ENCODE measurements at regions not wholly inside any gene's neighbourhood (a gene's known extent, or its start where the extent isn't known, plus 50 kb on each side); places are given as distances from the start of the nearest gene placed in this dataset.

DNA sequence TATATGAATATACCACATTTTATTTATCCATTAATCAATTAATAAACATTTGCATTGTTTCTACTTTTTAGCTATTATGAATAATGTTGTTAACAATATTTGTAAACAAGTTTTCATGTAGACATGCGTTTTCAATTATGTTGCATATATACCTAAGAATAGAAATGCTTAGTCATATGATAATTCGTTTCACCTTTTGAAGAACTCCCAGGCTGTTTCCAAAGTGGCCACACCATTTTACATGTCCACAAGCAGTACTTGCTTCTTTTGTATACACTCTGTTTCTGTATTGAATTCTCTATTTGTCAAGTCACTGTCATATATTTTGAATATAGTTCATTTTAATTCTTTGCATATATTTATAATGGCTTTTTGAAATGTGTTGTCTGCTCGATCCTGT lies 206.9 kb upstream of the ZBTB20 start (continued):
- TF ChIP-seq, protein P1, sequence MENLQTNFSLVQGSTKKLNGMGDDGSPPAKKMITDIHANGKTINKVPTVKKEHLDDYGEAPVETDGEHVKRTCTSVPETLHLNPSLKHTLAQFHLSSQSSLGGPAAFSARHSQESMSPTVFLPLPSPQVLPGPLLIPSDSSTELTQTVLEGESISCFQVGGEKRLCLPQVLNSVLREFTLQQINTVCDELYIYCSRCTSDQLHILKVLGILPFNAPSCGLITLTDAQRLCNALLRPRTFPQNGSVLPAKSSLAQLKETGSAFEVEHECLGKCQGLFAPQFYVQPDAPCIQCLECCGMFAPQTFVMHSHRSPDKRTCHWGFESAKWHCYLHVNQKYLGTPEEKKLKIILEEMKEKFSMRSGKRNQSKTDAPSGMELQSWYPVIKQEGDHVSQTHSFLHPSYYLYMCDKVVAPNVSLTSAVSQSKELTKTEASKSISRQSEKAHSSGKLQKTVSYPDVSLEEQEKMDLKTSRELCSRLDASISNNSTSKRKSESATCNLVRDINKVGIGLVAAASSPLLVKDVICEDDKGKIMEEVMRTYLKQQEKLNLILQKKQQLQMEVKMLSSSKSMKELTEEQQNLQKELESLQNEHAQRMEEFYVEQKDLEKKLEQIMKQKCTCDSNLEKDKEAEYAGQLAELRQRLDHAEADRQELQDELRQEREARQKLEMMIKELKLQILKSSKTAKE (IDR thresholded peaks at IDR 0.05; ENCODE audit: low read depth, poor library complexity, severe bottlenecking) = no peak
- no peak for TF ChIP-seq YY1 (IDR thresholded peaks at IDR 0.05; ENCODE audit: low read depth, low read length)

DNA sequence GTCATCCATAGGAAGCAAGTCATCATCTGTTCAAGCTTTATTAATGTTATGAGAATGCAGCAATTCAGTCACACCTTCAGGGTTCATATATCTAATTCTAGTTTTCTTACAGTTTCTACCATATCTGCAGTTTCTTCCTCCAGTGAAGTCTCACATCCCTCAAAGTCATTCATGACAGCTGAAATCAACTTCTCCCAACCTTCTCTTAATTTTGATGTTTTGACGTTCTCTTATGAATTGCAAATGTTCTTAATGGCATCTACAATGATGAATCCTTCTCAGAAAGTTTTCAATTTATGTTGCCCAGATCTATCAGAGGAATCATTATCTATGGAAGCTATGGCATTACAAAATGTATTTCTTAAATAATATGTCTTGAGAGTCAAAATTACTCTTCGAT lies 210.4 kb upstream of the ZBTB20 start:
- in situ Hi-C loops (cut with MboI) (no loop called here), intact Hi-C loops (cut with micrococcal nuclease; ENCODE audit: unreplicated experiment) (no loop called here)
- Histone ChIP-seq H3K4me3 (no peak overlapping the region), H3K9me3 (replicated peaks; ENCODE audit: control insufficient read depth, insufficient read depth, low read length) (no peaks in the 10 kb centered on the region), H3K79me2 (ENCODE audit: control insufficient read depth, insufficient read depth, low read length) (no peaks in the 10 kb centered on the region), H2AFZ (ENCODE audit: control insufficient read depth, low read depth, low read length) (no peak overlapping the region), H3K27ac (ENCODE audit: control insufficient read depth, insufficient read depth) (no peak overlapping the region), H3K9ac (ENCODE audit: control insufficient read depth, insufficient read depth, low read length) (no peak overlapping the region), H3K27me3 (replicated peaks in 1 of 2; ENCODE audit: control insufficient read depth in 2 of 2, insufficient read depth in 2 of 2, low read length in 1 of 2) (no peaks in the 10 kb centered on the region), H4K20me1 (ENCODE audit: control insufficient read depth, insufficient read depth) (no peaks in the 10 kb centered on the region), H3K4me2 (ENCODE audit: control insufficient read depth, insufficient read depth) (no peak overlapping the region), H3K36me3 (ENCODE audit: control insufficient read depth in 2 of 2, insufficient read depth in 2 of 2, low read length in 1 of 2) (no peaks in the 10 kb centered on the region), H3K4me1 (ENCODE audit: control insufficient read depth, insufficient read depth, low read length) (0 out of 2 replicates have a peak, but pooled peaks cover 3% of the 10 kb centered on the region)
- no peak for DNase-seq (ENCODE audit: low read depth, low spot score)
- RAD21 ChIA-PET (ENCODE audit: unreplicated experiment) = no interaction called here
- CTCF ChIA-PET = interaction anchor here (0.6 to 1.5 kb wide), 2 partner anchors 9 to 90 kb away, joined by 3 to 5 read pairs; no protein-coding TSS in a partner anchor
- BruUV-seq (replicated peaks) = no TSS peak
- TF ChIP-seq MYB (IDR thresholded peaks at IDR 0.05; ENCODE audit: borderline replicate concordance, low read depth, low read length) = no peak
- TF ChIP-seq YBX1 (IDR thresholded peaks at IDR 0.05) = no peak
- no peak for TF ChIP-seq TCF12 (IDR thresholded peaks at IDR 0.05; ENCODE audit: low read depth, low read length)
- TF ChIP-seq, protein P2, sequence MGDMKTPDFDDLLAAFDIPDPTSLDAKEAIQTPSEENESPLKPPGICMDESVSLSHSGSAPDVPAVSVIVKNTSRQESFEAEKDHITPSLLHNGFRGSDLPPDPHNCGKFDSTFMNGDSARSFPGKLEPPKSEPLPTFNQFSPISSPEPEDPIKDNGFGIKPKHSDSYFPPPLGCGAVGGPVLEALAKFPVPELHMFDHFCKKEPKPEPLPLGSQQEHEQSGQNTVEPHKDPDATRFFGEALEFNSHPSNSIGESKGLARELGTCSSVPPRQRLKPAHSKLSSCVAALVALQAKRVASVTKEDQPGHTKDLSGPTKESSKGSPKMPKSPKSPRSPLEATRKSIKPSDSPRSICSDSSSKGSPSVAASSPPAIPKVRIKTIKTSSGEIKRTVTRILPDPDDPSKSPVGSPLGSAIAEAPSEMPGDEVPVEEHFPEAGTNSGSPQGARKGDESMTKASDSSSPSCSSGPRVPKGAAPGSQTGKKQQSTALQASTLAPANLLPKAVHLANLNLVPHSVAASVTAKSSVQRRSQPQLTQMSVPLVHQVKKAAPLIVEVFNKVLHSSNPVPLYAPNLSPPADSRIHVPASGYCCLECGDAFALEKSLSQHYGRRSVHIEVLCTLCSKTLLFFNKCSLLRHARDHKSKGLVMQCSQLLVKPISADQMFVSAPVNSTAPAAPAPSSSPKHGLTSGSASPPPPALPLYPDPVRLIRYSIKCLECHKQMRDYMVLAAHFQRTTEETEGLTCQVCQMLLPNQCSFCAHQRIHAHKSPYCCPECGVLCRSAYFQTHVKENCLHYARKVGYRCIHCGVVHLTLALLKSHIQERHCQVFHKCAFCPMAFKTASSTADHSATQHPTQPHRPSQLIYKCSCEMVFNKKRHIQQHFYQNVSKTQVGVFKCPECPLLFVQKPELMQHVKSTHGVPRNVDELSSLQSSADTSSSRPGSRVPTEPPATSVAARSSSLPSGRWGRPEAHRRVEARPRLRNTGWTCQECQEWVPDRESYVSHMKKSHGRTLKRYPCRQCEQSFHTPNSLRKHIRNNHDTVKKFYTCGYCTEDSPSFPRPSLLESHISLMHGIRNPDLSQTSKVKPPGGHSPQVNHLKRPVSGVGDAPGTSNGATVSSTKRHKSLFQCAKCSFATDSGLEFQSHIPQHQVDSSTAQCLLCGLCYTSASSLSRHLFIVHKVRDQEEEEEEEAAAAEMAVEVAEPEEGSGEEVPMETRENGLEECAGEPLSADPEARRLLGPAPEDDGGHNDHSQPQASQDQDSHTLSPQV (IDR thresholded peaks at IDR 0.05) = no peak
- TF ChIP-seq MXI1 (IDR thresholded peaks at IDR 0.05; ENCODE audit: low read depth, low read length) = no peak
- TF ChIP-seq, protein P3, sequence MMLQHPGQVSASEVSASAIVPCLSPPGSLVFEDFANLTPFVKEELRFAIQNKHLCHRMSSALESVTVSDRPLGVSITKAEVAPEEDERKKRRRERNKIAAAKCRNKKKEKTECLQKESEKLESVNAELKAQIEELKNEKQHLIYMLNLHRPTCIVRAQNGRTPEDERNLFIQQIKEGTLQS (IDR thresholded peaks at IDR 0.05; ENCODE audit: borderline replicate concordance, extremely low read depth, low read depth, low read length) = no peak
- TF ChIP-seq ASH2L (IDR thresholded peaks at IDR 0.05; ENCODE audit: borderline replicate concordance, low read depth) = no peak
- no peak for TF ChIP-seq CEBPB (IDR thresholded peaks at IDR 0.05; ENCODE audit: borderline replicate concordance in 1 of 2, low read depth in 2 of 2, low read length in 2 of 2)
- no peak for TF ChIP-seq ZNF274 (IDR thresholded peaks at IDR 0.05; ENCODE audit: insufficient read depth, insufficient read length)
- no peak for TF ChIP-seq ZNF622 (IDR thresholded peaks at IDR 0.05)
- TF ChIP-seq FOS (IDR thresholded peaks at IDR 0.05; ENCODE audit: borderline replicate concordance, extremely low read depth, insufficient read length) = no peak
- no peak for TF ChIP-seq POU2F2 (IDR thresholded peaks at IDR 0.05; ENCODE audit: borderline replicate concordance, low read depth, low read length)
- no peak for TF ChIP-seq SIX5 (IDR thresholded peaks at IDR 0.05; ENCODE audit: low read depth, low read length, severe bottlenecking)
- TF ChIP-seq SUZ12 (IDR thresholded peaks at IDR 0.05; ENCODE audit: unreplicated experiment) = no peak
- ATAC-seq = no peak
- 60% methylated on average over 2 of the region's 2 CpGs for WGBS (ENCODE audit: insufficient coverage, insufficient replicate concordance, low lambda C conversion rate, missing lambda C conversion rate)
- POLR2A ChIA-PET = no interaction called here
- no peak for FAIRE-seq
- SMC1A ChIA-PET (ENCODE audit: uncharacterized antibody, unreplicated experiment) = interaction anchor here (0.7 kb wide), 1 partner anchor 32 kb away, joined by 3 read pairs; no protein-coding TSS in a partner anchor
